ENCODE measurements at regions not wholly inside any gene's neighbourhood (a gene's known extent, or its start where the extent isn't known, plus 50 kb on each side); places are given as distances from the start of the nearest gene placed in this dataset.

GRCh38 chr6:99073223-99073622 lies 125.5 kb upstream of the FBXL4 start:
- no peak for DNase-seq

GRCh38 chr6:99066044-99066443 lies 118.3 kb upstream of the FBXL4 start:
- DNase-seq = no peak

- DNase-seq = no peak
Observed at GRCh38 chr6:99064834-99065233, 117.1 kb upstream of the FBXL4 start.

- DNase-seq = no peak
Observed at GRCh38 chr6:99036672-99037071, 88.9 kb upstream of the FBXL4 start.

- no peak for DNase-seq
Observed at GRCh38 chr6:99032396-99032795, 84.7 kb upstream of the FBXL4 start.

GRCh38 chr6:99031957-99032356 lies 84.2 kb upstream of the FBXL4 start:
- DNase-seq = no peak

- no peak for DNase-seq
Observed at GRCh38 chr6:99030915-99031314, 83.2 kb upstream of the FBXL4 start.

GRCh38 chr6:99026135-99026534 lies 78.4 kb upstream of the FBXL4 start:
- DNase-seq = no peak

GRCh38 chr6:99024089-99024488 lies 76.3 kb upstream of the FBXL4 start:
- DNase-seq = no peak

- DNase-seq = no peak
Observed at GRCh38 chr6:99022039-99022609, 74.4 kb upstream of the FBXL4 start.

GRCh38 chr6:99019381-99019780 lies 71.6 kb upstream of the FBXL4 start:
- DNase-seq = no peak

- DNase-seq = no peak
Observed at GRCh38 chr6:99017150-99017549, 69.4 kb upstream of the FBXL4 start.

GRCh38 chr6:99016355-99016754 lies 68.6 kb upstream of the FBXL4 start:
- peak in 1 of 3 donors; percentile 68 for DNase-seq

GRCh38 chr6:99014061-99014460 lies 66.3 kb upstream of the FBXL4 start:
- DNase-seq = no peak

- DNase-seq = no peak
Observed at GRCh38 chr6:99013661-99014060, 65.9 kb upstream of the FBXL4 start.

- DNase-seq = peak in 1 of 3 donors; percentile 88
Observed at GRCh38 chr6:99013145-99013544, 65.4 kb upstream of the FBXL4 start.

- DNase-seq = no peak
Observed at GRCh38 chr6:99011151-99011550, 63.4 kb upstream of the FBXL4 start.

GRCh38 chr6:99002831-99003230 lies 55.1 kb upstream of the FBXL4 start:
- no peak for DNase-seq

GRCh38 chr6:98998103-98998502 lies 50.4 kb upstream of the FBXL4 start:
- no peak for DNase-seq
